Activated CD8-positive, alpha-beta T cell treated with anti-CD3 and anti-CD28 coated beads for 36 hours (primary cell): ENCODE measurements at regions not wholly inside any gene's neighbourhood (a gene's known extent, or its start where the extent isn't known, plus 50 kb on each side); places are given as distances from the start of the nearest gene placed in this dataset.
"Not testable (repeated sequence)": the region's sequence is repeated elsewhere in the genome, so short reads cannot be mapped to it uniquely, and the experiment has no call there.

ENCODE experiments used
- ATAC-seq: fragments of 200-7000 bp; cut with Tn5 transposase; one replicate; pipeline ENCODE4 v1.10.0; 2021; ENCODE audit warnings: mild to moderate bottlenecking, moderate library complexity
- CTCF ChIA-PET: fragments of 350-600 bp; sonication (Branson Sonifier 250); formaldehyde crosslinking; loops from one replicate; lab custom pipeline; 2021; ENCODE audit warnings: antibody characterized with exemption; lab: Charles Lee
- POLR2A ChIA-PET: fragments of 350-600 bp; sonication (Branson Sonifier 250); formaldehyde crosslinking; loops from one replicate; lab custom pipeline; 2021; ENCODE audit warnings: antibody characterized with exemption; lab: Charles Lee
- DNase-seq: peaks from one replicate; pipeline ENCODE4 v3.0.0-alpha.2; 2020
- H3K27ac Mint-ChIP-seq: one replicate; pipeline ENCODE4 v1.8.0; 2021; ENCODE audit warnings: mild to moderate bottlenecking, mixed read lengths
- H3K27me3 Mint-ChIP-seq: one replicate; pipeline ENCODE4 v1.8.0; 2021; ENCODE audit warnings: mixed read lengths
- H3K36me3 Mint-ChIP-seq: one replicate; pipeline ENCODE4 v1.8.0; 2021; ENCODE audit warnings: low read depth, mixed read lengths
- H3K4me1 Mint-ChIP-seq: one replicate; pipeline ENCODE4 v1.8.0; 2021; ENCODE audit warnings: low read depth, mixed read lengths
- H3K4me3 Mint-ChIP-seq: one replicate; pipeline ENCODE4 v1.8.0; 2021; ENCODE audit warnings: mild to moderate bottlenecking, moderate library complexity, mixed read lengths
- H3K9me3 Mint-ChIP-seq: one replicate; pipeline ENCODE4 v1.8.0; 2021; ENCODE audit warnings: mixed read lengths
- CTCF ChIP-seq: fragments of 200-600 bp; IDR thresholded peaks from one replicate; pipeline ENCODE4 v1.8.0; 2022; ENCODE audit warnings: antibody characterized with exemption, mild to moderate bottlenecking
- intact Hi-C: fragments of 100-400 bp; cut with micrococcal nuclease; formaldehyde crosslinking; loops from one replicate; pipeline ENCODE4 v1.10.0; 2022

- ChIA-PET CTCF (no interaction called here), POLR2A (no interaction called here)
- Mint-ChIP-seq H3K4me1 (no peaks in the 10 kb centered on the region), H3K4me3 (no peak overlapping the region), H3K36me3 (no peaks in the 10 kb centered on the region), H3K27me3 (peaks cover 4% of the 10 kb centered on the region), H3K9me3 (no peaks in the 10 kb centered on the region), H3K27ac (no peak overlapping the region)
- DNase-seq (no peak), ATAC-seq (no peak)
- no peak for TF ChIP-seq CTCF
- intact Hi-C loops, result no loop called here
Observed at GRCh38 chr2:122033778-122034177, 278.3 kb downstream of the TSN start.

- no peaks in the 10 kb centered on the region for H3K4me1 Mint-ChIP-seq
- H3K27me3 Mint-ChIP-seq, result peaks cover 4% of the 10 kb centered on the region
Observed at GRCh38 chr2:122034344-122034743, 278.9 kb downstream of the TSN start.

GRCh38 chr2:122034777-122035176 lies 279.3 kb downstream of the TSN start:
- Mint-ChIP-seq H3K4me1 (no peaks in the 10 kb centered on the region), H3K27ac (no peak overlapping the region), H3K27me3 (peaks cover 4% of the 10 kb centered on the region), H3K36me3 (no peaks in the 10 kb centered on the region), H3K4me3 (no peak overlapping the region), H3K9me3 (no peaks in the 10 kb centered on the region)
- ChIA-PET POLR2A (no interaction called here), CTCF (no interaction called here)
- ATAC-seq (no peak), DNase-seq (no peak)
- TF ChIP-seq CTCF, result no peak
- intact Hi-C loops, result no loop called here

More at GRCh38 chr2:122034344-122034743, 278.9 kb downstream of the TSN start:
- no peak for ATAC-seq
- Mint-ChIP-seq H3K27ac (no peak overlapping the region), H3K36me3 (no peaks in the 10 kb centered on the region), H3K4me3 (no peak overlapping the region), H3K9me3 (no peaks in the 10 kb centered on the region)
- DNase-seq, result no peak
- intact Hi-C loops, result no loop called here
- ChIA-PET POLR2A (no interaction called here), CTCF (no interaction called here)
- no peak for TF ChIP-seq CTCF

GRCh38 chr2:122038816-122039215 lies 283.4 kb downstream of the TSN start:
- H3K4me1 Mint-ChIP-seq, H3K36me3 Mint-ChIP-seq, CTCF ChIA-PET, POLR2A ChIA-PET, H3K27me3 Mint-ChIP-seq, intact Hi-C loops, DNase-seq, ATAC-seq, H3K9me3 Mint-ChIP-seq, H3K27ac Mint-ChIP-seq, H3K4me3 Mint-ChIP-seq: not testable (repeated sequence)

GRCh38 chr2:122041455-122041854 lies 286.0 kb downstream of the TSN start:
- H3K27ac Mint-ChIP-seq, result no peak overlapping the region
- no peaks in the 10 kb centered on the region for H3K9me3 Mint-ChIP-seq
- no peaks in the 10 kb centered on the region for H3K4me1 Mint-ChIP-seq
- no peaks in the 10 kb centered on the region for H3K27me3 Mint-ChIP-seq
- DNase-seq (no peak), ATAC-seq (no peak)
- no peaks in the 10 kb centered on the region for H3K36me3 Mint-ChIP-seq
- POLR2A ChIA-PET, result no interaction called here
- CTCF ChIA-PET, result no interaction called here
- no peak for TF ChIP-seq CTCF
- intact Hi-C loops, result no loop called here
- no peak overlapping the region for H3K4me3 Mint-ChIP-seq

- intact Hi-C loops, H3K9me3 Mint-ChIP-seq: not testable (repeated sequence)
Observed at GRCh38 chr2:122051659-122052058, 296.2 kb downstream of the TSN start.

More at GRCh38 chr2:122051659-122052058, 296.2 kb downstream of the TSN start:
- DNase-seq, H3K27ac Mint-ChIP-seq, H3K4me1 Mint-ChIP-seq, CTCF ChIA-PET, H3K27me3 Mint-ChIP-seq, H3K4me3 Mint-ChIP-seq, ATAC-seq, POLR2A ChIA-PET, H3K36me3 Mint-ChIP-seq: not testable (repeated sequence)
